Naive thymus-derived CD4-positive, alpha-beta T cell (primary cell): ENCODE measurements at regions not wholly inside any gene's neighbourhood (a gene's known extent, or its start where the extent isn't known, plus 50 kb on each side); places are given as distances from the start of the nearest gene placed in this dataset.

Experiments used
- ATAC-seq: fragments of 150-1000 bp; cut with Tn5 transposase; 2 replicates; pipeline ENCODE4 v1.10.0; 2021; ENCODE audit warnings: mild to moderate bottlenecking, moderate library complexity
- CTCF ChIA-PET: fragments of 350-600 bp; sonication (Branson Sonifier 250); formaldehyde crosslinking; loops from one replicate; lab custom pipeline; 2021; ENCODE audit warnings: antibody characterized with exemption; lab: Charles Lee
- POLR2A ChIA-PET: fragments of 350-600 bp; sonication (Branson Sonifier 250); formaldehyde crosslinking; loops from one replicate; lab custom pipeline; 2021; ENCODE audit warnings: antibody characterized with exemption, inconsistent platforms; lab: Charles Lee
- DNase-seq, 9 donors: peaks; one replicate each; pipeline versions ENCODE4 v3.0.0 to v3.0.0-alpha.2; 2020 to 2022; ENCODE audit warnings: mixed read lengths in 1 of 9
- H3K27ac ChIP-seq: one replicate; pipeline ENCODE4 v1.7.0; 2013; ENCODE audit warnings: mild to moderate bottlenecking, low read depth, low read length, moderate library complexity
- H3K27me3 ChIP-seq, 2 donors: one replicate each; pipeline ENCODE4 v1.7.0; 2013; ENCODE audit warnings: low read length in 2 of 2, mild to moderate bottlenecking in 2 of 2, moderate library complexity in 2 of 2; ENCODE audit not compliant: control insufficient read depth in 2 of 2, insufficient read depth in 2 of 2
- H3K36me3 ChIP-seq, 3 experiments: 1 replicate in 2 of 3; 2 replicates in 1 of 3; pipeline ENCODE4 v1.7.0; 2013; ENCODE audit warnings: low read length in 3 of 3, mild to moderate bottlenecking in 3 of 3, moderate library complexity in 1 of 3; ENCODE audit not compliant: insufficient read depth in 3 of 3, control insufficient read depth in 2 of 3
- H3K4me1 ChIP-seq, 2 donors: one replicate each; pipeline ENCODE4 v1.7.0; 2013; ENCODE audit warnings: low read length in 2 of 2, mild to moderate bottlenecking in 2 of 2, moderate library complexity in 1 of 2; ENCODE audit not compliant: control insufficient read depth in 2 of 2, insufficient read depth in 2 of 2
- H3K4me3 ChIP-seq: 2 replicates; pipeline ENCODE4 v1.7.0; 2013; ENCODE audit warnings: mild to moderate bottlenecking, low read length
- H3K9me3 ChIP-seq, 3 experiments: 1 replicate in 2 of 3; 2 replicates in 1 of 3; pipeline ENCODE4 v1.7.0; 2013; ENCODE audit warnings: low read length in 3 of 3; ENCODE audit not compliant: control insufficient read depth in 2 of 3
- H3K27ac Mint-ChIP-seq, 9 donors: one replicate each; pipeline ENCODE4 v1.8.0; 2020 to 2022; ENCODE audit warnings: mixed read lengths in 9 of 9, mild to moderate bottlenecking in 8 of 9, moderate library complexity in 5 of 9, inconsistent platforms in 2 of 9
- H3K27me3 Mint-ChIP-seq, 5 donors: one replicate each; pipeline ENCODE4 v1.8.0; 2021 to 2022; ENCODE audit warnings: mixed read lengths in 5 of 5, mild to moderate bottlenecking in 1 of 5
- H3K36me3 Mint-ChIP-seq, 5 donors: one replicate each; pipeline ENCODE4 v1.8.0; 2020 to 2022; ENCODE audit warnings: mixed read lengths in 5 of 5, mild to moderate bottlenecking in 3 of 5, inconsistent platforms in 1 of 5
- H3K4me1 Mint-ChIP-seq, 7 donors: one replicate each; pipeline ENCODE4 v1.8.0; 2020 to 2022; ENCODE audit warnings: mixed read lengths in 7 of 7, mild to moderate bottlenecking in 3 of 7, inconsistent platforms in 1 of 7
- H3K4me3 Mint-ChIP-seq, 10 donors: one replicate each; pipeline ENCODE4 v1.8.0; 2020 to 2022; ENCODE audit warnings: mild to moderate bottlenecking in 10 of 10, mixed read lengths in 10 of 10, moderate library complexity in 6 of 10, inconsistent platforms in 2 of 10
- H3K9me3 Mint-ChIP-seq, 11 donors: one replicate each; pipeline ENCODE4 v1.8.0; 2020 to 2022; ENCODE audit warnings: mixed read lengths in 11 of 11, mild to moderate bottlenecking in 4 of 11, inconsistent platforms in 1 of 11, moderate library complexity in 1 of 11
- intact Hi-C, 2 donors: fragments of 100-400 bp; cut with micrococcal nuclease; formaldehyde crosslinking; loops; one replicate each; pipeline ENCODE4 v1.15.1; 2023

- Mint-ChIP-seq H3K4me3 (no peak overlapping the region), H3K4me1 (no peaks in the 10 kb centered on the region), H3K27ac (no peak overlapping the region), H3K27me3 (peaks cover 14 to 53% (median 48%) of the 10 kb centered on the region in 5 donors), H3K9me3 (peaks cover 0 to 12% (median 4%) of the 10 kb centered on the region in 11 donors), H3K36me3 (no peaks in the 10 kb centered on the region)
- no peak overlapping the region for H3K27ac ChIP-seq
- H3K27me3 ChIP-seq: no peaks in the 10 kb centered on the region
- ChIA-PET POLR2A (no interaction called here), CTCF (no interaction called here)
- H3K4me1 ChIP-seq: no peaks in the 10 kb centered on the region
- DNase-seq: no peak
- no peaks in the 10 kb centered on the region for H3K36me3 ChIP-seq
- no peaks in the 10 kb centered on the region for H3K9me3 ChIP-seq
- intact Hi-C loops: no loop called here
- no peak overlapping the region for H3K4me3 ChIP-seq
- no peak for ATAC-seq
Measured at GRCh38 chr5:3104429-3105060, 353.1 kb upstream of the IRX2 start.

- Histone ChIP-seq H3K36me3 (no peaks in the 10 kb centered on the region), H3K27ac (no peak overlapping the region), H3K4me3 (no peak overlapping the region), H3K9me3 (no peaks in the 10 kb centered on the region), H3K27me3 (no peaks in the 10 kb centered on the region), H3K4me1 (no peaks in the 10 kb centered on the region)
- no peak for ATAC-seq
- Mint-ChIP-seq H3K27me3 (peaks cover 14 to 53% (median 40%) of the 10 kb centered on the region in 5 donors), H3K36me3 (no peaks in the 10 kb centered on the region), H3K9me3 (peaks cover 0 to 14% (median 3%) of the 10 kb centered on the region in 11 donors), H3K27ac (no peak overlapping the region), H3K4me1 (no peaks in the 10 kb centered on the region), H3K4me3 (no peak overlapping the region)
- intact Hi-C loops: no loop called here
- POLR2A ChIA-PET: no interaction called here
- CTCF ChIA-PET: no interaction called here
- no peak for DNase-seq
Measured at GRCh38 chr5:3103262-3103811, 351.9 kb upstream of the IRX2 start.

DNA sequence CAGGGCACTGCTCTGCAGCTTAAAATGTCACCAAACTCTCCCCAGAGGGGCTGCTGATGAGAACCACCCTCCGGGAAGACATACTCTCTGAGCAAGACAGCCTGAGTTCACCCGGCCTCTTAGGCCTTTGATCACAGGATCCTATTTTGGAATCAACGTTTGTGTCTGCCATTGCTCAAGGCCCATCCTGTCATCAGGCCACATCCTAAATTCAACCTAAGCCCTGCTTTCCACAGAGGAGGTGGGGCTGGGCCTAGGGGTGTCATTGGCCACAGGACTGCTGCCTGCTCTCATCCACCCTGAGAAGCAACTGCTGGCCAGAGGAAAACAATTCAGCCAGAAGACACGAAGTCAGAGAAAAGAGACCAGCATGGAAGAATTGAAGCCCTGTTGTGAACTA lies 351.1 kb upstream of the IRX2 start:
- no peaks in the 10 kb centered on the region for H3K4me1 Mint-ChIP-seq
- H3K27me3 Mint-ChIP-seq: peaks cover 14 to 53% (median 32%) of the 10 kb centered on the region in 5 donors
- no peaks in the 10 kb centered on the region for H3K27me3 ChIP-seq
- intact Hi-C loops: no loop called here
- no peaks in the 10 kb centered on the region for H3K36me3 Mint-ChIP-seq
- H3K4me1 ChIP-seq: no peaks in the 10 kb centered on the region
- no peak for ATAC-seq
- no peak overlapping the region for H3K27ac ChIP-seq
- H3K4me3 ChIP-seq: no peak overlapping the region
- DNase-seq: no peak
- CTCF ChIA-PET: no interaction called here
- H3K27ac Mint-ChIP-seq: no peak overlapping the region
- no peaks in the 10 kb centered on the region for H3K9me3 ChIP-seq
- peaks cover 0 to 12% (median 4%) of the 10 kb centered on the region in 11 donors for H3K9me3 Mint-ChIP-seq
- no peaks in the 10 kb centered on the region for H3K36me3 ChIP-seq
- POLR2A ChIA-PET: no interaction called here
- no peak overlapping the region for H3K4me3 Mint-ChIP-seq

DNA sequence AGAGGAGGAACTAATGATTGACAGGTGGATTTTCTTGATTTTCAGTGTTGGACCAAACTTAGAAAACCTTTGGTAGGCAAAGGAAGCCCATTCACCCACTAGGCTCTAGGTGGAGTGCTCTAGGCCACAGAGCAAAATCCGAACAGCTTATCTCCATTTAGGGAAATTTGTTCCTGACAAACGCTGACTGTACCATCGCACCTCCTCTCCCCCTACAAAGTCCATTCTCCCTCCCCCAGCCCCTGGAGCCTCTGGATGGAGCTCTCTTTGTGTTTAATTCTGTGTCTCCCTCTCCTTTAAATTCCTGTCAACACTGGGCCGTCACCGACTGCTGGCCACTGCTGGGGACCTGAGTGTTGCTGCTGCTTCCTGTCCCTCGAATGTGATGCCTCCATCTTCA lies 350.1 kb upstream of the IRX2 start:
- CTCF ChIA-PET: no interaction called here
- peaks cover 14 to 47% (median 36%) of the 10 kb centered on the region in 5 donors for H3K27me3 Mint-ChIP-seq
- H3K27ac ChIP-seq: no peak overlapping the region
- no peaks in the 10 kb centered on the region for H3K27me3 ChIP-seq
- H3K36me3 Mint-ChIP-seq: no peaks in the 10 kb centered on the region
- ATAC-seq (no peak), DNase-seq (no peak)
- no peaks in the 10 kb centered on the region for H3K36me3 ChIP-seq
- H3K9me3 ChIP-seq: no peaks in the 10 kb centered on the region
- H3K4me3 Mint-ChIP-seq: no peak overlapping the region
- no peak overlapping the region for H3K27ac Mint-ChIP-seq
- H3K9me3 Mint-ChIP-seq: peaks cover 0 to 12% (median 2%) of the 10 kb centered on the region in 11 donors
- H3K4me1 Mint-ChIP-seq: no peaks in the 10 kb centered on the region
- H3K4me3 ChIP-seq: no peak overlapping the region
- intact Hi-C loops: no loop called here
- H3K4me1 ChIP-seq: no peaks in the 10 kb centered on the region
- POLR2A ChIA-PET: no interaction called here

DNA sequence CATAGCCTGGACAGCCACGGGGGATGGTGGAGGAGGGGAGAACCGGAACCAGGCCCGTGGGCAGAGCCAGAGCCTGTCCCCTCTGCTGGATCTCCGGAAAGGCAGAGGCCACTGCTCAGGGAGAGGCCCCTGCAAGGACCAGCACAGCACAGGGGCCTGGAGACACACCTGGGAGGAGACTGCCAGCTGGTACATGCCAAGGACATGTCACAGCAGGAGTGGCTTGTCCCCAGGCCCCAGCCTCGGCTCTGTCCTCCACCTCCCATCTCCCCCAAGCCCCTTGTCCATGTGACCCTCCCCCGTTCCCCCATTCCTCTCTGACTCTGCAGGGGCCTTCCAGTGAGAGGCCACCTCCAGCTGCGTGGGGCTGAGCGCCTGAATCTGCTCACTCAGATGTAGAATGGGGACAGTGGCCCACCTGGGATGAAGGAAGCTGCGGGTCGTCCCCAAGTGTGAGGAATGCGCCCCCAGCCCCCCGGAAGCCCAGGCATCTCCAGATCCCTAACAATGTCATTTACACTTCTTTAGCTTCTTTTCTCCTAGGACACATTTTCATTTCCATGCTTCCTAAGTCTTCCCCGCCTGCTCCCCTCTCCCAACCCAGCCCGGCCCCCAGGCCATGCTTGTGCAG lies 349.6 kb upstream of the IRX2 start:
- no peak for DNase-seq
- Histone ChIP-seq H3K4me3 (no peak overlapping the region), H3K36me3 (no peaks in the 10 kb centered on the region), H3K9me3 (no peaks in the 10 kb centered on the region), H3K4me1 (no peaks in the 10 kb centered on the region), H3K27ac (no peak overlapping the region), H3K27me3 (no peaks in the 10 kb centered on the region)
- no peak for ATAC-seq
- Mint-ChIP-seq H3K27me3 (peaks cover 14 to 47% (median 36%) of the 10 kb centered on the region in 5 donors), H3K4me3 (no peak overlapping the region), H3K9me3 (peaks cover 0 to 12% (median 3%) of the 10 kb centered on the region in 11 donors), H3K27ac (no peak overlapping the region), H3K36me3 (no peaks in the 10 kb centered on the region), H3K4me1 (no peaks in the 10 kb centered on the region)
- CTCF ChIA-PET: no interaction called here
- POLR2A ChIA-PET: no interaction called here
- intact Hi-C loops: no loop called here

DNA sequence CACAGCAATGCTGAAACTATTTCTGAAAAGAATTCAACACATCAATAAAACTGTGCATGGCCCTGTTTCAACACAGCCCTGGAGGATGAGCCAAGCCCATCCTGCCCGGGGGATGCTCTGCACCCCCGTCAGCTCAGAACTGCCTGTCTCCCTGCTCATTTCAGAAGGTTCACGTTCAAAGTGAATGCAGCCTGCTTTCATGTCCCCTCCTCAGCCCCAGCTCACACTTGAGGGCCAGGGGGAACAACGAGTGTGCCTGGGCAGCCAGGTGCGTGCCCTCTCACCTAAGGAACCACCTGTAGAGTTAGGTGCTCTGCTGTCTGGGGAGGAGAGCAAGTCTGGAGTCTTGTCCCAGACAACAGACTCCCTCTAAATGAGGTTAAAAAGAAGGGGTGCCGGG lies 348.5 kb upstream of the IRX2 start:
- ATAC-seq (no peak), DNase-seq (no peak)
- Histone ChIP-seq H3K4me3 (no peak overlapping the region), H3K36me3 (no peaks in the 10 kb centered on the region), H3K4me1 (no peaks in the 10 kb centered on the region), H3K27ac (no peak overlapping the region), H3K9me3 (no peaks in the 10 kb centered on the region), H3K27me3 (no peaks in the 10 kb centered on the region)
- Mint-ChIP-seq H3K9me3 (peaks cover 0 to 12% (median 3%) of the 10 kb centered on the region in 11 donors), H3K27ac (no peak overlapping the region), H3K4me3 (no peak overlapping the region), H3K27me3 (peaks cover 9 to 38% (median 27%) of the 10 kb centered on the region in 5 donors), H3K36me3 (no peaks in the 10 kb centered on the region), H3K4me1 (no peaks in the 10 kb centered on the region)
- ChIA-PET CTCF (no interaction called here), POLR2A (no interaction called here)
- intact Hi-C loops: no loop called here

DNA sequence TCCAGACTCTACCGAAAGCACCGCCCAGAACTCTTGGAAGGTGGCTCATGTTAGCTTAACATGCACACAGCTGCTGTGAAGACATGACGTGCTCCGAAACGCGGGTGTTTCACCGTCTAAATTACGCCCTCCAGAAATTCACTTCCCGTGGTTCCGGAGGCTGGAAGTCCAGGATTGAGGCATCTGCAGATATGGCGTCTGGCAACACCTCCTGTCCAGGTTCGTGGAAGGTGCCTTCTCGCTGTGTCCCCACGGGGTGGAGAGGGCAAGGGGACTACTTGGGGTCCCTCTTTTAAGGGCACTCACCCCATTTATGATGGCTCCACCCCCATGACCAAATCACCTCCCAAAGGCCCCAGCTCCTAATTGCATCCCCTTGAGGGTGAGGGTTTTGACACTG lies 348.0 kb upstream of the IRX2 start:
- H3K27me3 ChIP-seq: no peaks in the 10 kb centered on the region
- DNase-seq: no peak
- no peak overlapping the region for H3K4me3 ChIP-seq
- no peaks in the 10 kb centered on the region for H3K4me1 ChIP-seq
- no peak overlapping the region for H3K27ac ChIP-seq
- no peaks in the 10 kb centered on the region for H3K4me1 Mint-ChIP-seq
- ChIA-PET CTCF (no interaction called here), POLR2A (no interaction called here)
- H3K9me3 ChIP-seq: no peaks in the 10 kb centered on the region
- no peak overlapping the region for H3K4me3 Mint-ChIP-seq
- peaks cover 5 to 34% (median 23%) of the 10 kb centered on the region in 5 donors for H3K27me3 Mint-ChIP-seq
- H3K36me3 Mint-ChIP-seq: no peaks in the 10 kb centered on the region
- H3K27ac Mint-ChIP-seq: no peak overlapping the region
- ATAC-seq: no peak
- peaks cover 0 to 12% (median 3%) of the 10 kb centered on the region in 11 donors for H3K9me3 Mint-ChIP-seq
- intact Hi-C loops: no loop called here
- H3K36me3 ChIP-seq: no peaks in the 10 kb centered on the region
